ENCODE measurements at regions not wholly inside any gene's neighbourhood (a gene's known extent, or its start where the extent isn't known, plus 50 kb on each side); places are given as distances from the start of the nearest gene placed in this dataset.

DNA sequence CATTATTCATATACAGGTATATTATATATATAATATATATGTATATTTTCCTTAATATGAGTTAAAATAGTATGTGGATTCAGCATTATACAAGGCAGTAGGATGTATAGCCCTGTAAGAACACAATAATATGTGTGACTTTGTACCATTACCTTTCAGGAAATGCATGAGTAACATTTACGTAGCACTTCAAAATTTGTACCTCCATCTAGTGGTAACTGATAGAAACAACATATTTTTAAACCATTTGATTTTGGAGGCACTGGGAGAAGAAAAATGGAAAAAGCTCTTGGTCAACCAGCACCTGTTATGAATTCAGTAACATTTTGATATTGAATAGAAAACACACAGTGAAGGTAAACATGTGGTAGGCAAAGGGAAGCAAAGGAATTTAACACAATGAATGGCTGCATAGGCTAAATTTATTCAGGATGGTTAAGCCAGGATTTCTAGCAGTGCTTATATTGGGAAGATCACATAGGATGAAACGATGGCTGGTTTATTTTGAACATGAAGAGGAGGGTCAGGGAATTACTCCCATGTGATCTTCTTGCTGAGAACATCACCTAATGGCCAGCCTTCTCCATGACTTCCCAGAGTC lies 565.5 kb downstream of the CCDC85A start:
- TF ChIP-seq, protein P1, sequence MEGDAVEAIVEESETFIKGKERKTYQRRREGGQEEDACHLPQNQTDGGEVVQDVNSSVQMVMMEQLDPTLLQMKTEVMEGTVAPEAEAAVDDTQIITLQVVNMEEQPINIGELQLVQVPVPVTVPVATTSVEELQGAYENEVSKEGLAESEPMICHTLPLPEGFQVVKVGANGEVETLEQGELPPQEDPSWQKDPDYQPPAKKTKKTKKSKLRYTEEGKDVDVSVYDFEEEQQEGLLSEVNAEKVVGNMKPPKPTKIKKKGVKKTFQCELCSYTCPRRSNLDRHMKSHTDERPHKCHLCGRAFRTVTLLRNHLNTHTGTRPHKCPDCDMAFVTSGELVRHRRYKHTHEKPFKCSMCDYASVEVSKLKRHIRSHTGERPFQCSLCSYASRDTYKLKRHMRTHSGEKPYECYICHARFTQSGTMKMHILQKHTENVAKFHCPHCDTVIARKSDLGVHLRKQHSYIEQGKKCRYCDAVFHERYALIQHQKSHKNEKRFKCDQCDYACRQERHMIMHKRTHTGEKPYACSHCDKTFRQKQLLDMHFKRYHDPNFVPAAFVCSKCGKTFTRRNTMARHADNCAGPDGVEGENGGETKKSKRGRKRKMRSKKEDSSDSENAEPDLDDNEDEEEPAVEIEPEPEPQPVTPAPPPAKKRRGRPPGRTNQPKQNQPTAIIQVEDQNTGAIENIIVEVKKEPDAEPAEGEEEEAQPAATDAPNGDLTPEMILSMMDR (IDR thresholded peaks at IDR 0.05; ENCODE audit: insufficient read depth, low read length, poor library complexity, severe bottlenecking) = peak; percentile 39
- no peak overlapping the region for H3K4me3 ChIP-seq (ENCODE audit: low read depth, low read length)
- no peaks in the 10 kb centered on the region for H3K36me3 ChIP-seq (ENCODE audit: control insufficient read depth, insufficient read depth, low read length)
- peak; percentile 4 for DNase-seq (ENCODE audit: low read depth)
- H3K27me3 ChIP-seq (ENCODE audit: control insufficient read depth, insufficient read depth, low read length) = no peaks in the 10 kb centered on the region

DNA sequence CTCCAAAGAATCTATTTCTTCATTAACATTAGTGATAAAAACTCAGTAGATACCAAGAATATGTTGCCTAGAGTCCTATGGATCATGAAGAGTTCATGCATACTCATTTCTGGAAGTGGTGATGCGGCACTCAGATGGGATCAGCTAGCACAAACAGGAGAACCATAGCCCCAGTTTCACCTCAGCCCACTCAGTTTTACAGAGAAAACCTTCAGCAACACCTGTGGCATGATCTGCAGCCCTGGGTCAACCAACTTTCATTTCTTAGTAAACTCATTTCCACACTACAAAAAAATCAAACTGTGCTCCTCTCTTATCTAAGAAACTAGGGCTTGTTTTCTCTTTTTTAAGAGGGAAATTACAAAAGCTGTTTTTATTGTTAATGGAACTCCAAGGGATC lies 569.4 kb downstream of the CCDC85A start:
- H3K36me3 ChIP-seq (ENCODE audit: control insufficient read depth, insufficient read depth, low read length) = no peaks in the 10 kb centered on the region
- H3K27me3 ChIP-seq (ENCODE audit: control insufficient read depth, insufficient read depth, low read length) = no peaks in the 10 kb centered on the region
- no peak for DNase-seq (ENCODE audit: low read depth)
- H3K4me3 ChIP-seq (ENCODE audit: low read depth, low read length) = no peak overlapping the region
- TF ChIP-seq, protein P1 (IDR thresholded peaks at IDR 0.05; ENCODE audit: insufficient read depth, low read length, poor library complexity, severe bottlenecking) = no peak

DNA sequence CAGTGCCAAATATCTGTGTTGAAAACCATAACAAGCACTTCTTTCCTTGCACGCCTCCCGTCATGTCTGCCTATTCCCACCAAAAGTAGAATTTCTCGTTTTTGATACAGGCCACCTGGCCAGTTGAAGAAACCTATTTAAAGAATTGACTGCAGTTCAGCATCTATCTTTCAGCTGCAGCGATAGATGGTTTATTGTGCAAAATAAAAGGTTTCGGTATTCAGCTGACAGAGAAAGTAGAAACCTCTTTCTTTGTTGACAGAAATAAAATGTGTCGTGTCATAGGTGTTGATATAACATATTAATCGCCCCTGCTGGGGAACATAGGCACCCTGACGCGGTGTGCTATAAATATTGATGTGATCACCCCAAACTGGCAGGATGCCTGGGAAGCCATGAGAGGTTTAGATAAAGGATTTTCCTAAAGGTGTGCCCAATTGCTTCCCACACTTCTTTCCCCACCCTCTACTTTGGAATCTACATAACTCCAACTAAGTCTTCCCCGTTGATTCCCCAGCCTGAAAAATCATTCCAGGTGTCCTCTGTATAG lies 570.4 kb downstream of the CCDC85A start:
- Histone ChIP-seq H3K36me3 (ENCODE audit: control insufficient read depth, insufficient read depth, low read length) (no peaks in the 10 kb centered on the region), H3K4me3 (ENCODE audit: low read depth, low read length) (no peak overlapping the region), H3K27me3 (ENCODE audit: control insufficient read depth, insufficient read depth, low read length) (no peaks in the 10 kb centered on the region)
- TF ChIP-seq, protein P1 (IDR thresholded peaks at IDR 0.05; ENCODE audit: insufficient read depth, low read length, poor library complexity, severe bottlenecking) = no peak
- no peak for DNase-seq (ENCODE audit: low read depth)

DNA sequence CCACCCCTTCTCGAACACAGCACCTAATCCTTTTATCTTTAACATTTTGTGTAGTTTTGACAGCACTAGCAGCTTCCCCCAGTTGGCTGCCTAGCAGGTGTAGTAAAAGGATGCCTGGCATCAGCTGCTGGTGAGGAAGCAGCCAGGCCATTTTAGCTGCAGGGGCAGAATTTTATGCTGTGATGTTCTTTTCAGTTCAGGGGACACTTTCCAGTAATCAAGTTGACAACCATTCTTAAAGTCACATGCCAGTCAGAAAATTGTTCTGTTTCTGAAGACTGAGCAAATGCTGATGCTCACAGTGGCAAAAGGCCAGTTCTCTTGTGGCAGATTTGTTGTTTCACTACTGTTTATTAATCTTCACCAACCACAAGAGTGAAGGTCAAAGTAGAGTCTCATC lies 570.8 kb downstream of the CCDC85A start:
- TF ChIP-seq, protein P1 (IDR thresholded peaks at IDR 0.05; ENCODE audit: insufficient read depth, low read length, poor library complexity, severe bottlenecking) = no peak
- H3K4me3 ChIP-seq (ENCODE audit: low read depth, low read length) = no peak overlapping the region
- H3K27me3 ChIP-seq (ENCODE audit: control insufficient read depth, insufficient read depth, low read length) = no peaks in the 10 kb centered on the region
- no peak for DNase-seq (ENCODE audit: low read depth)
- H3K36me3 ChIP-seq (ENCODE audit: control insufficient read depth, insufficient read depth, low read length) = no peaks in the 10 kb centered on the region

DNA sequence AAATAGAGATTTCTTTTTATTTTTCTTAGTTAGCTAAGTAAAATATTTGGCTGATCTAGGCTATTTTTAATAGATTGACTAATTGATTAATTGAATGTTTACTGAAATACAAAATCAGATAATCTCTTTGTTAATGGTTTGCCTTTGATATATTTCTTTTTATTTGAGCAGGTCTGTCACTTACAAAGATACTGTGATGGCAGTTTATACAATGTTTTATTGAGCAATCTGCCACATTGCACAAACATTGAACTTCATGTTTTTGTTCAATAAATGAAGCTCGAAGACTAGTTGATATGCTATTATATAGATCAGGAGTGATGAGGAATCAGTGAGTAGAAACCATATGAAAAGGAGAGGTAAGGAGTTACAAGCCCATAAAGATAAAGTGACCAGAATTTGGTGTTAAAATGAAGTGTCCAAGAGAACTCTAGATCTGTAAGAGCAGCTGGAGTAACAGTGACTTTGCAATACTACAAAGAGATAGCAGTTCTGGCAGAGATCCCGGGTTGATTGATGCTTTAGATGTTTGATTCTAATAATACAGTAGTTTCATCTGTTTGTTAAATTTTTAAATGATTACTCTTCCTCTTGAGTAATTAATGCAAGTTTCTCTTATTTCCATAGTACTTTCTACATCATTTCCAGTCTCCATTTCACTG lies 574.2 kb downstream of the CCDC85A start:
- TF ChIP-seq, protein P1 (IDR thresholded peaks at IDR 0.05; ENCODE audit: insufficient read depth, low read length, poor library complexity, severe bottlenecking) = no peak
- no peak overlapping the region for H3K4me3 ChIP-seq (ENCODE audit: low read depth, low read length)
- no peaks in the 10 kb centered on the region for H3K36me3 ChIP-seq (ENCODE audit: control insufficient read depth, insufficient read depth, low read length)
- no peaks in the 10 kb centered on the region for H3K27me3 ChIP-seq (ENCODE audit: control insufficient read depth, insufficient read depth, low read length)
- DNase-seq (ENCODE audit: low read depth) = no peak
